HUES6 (cell line): ENCODE measurements at regions not wholly inside any gene's neighbourhood (a gene's known extent, or its start where the extent isn't known, plus 50 kb on each side); places are given as distances from the start of the nearest gene placed in this dataset.

ENCODE experiments used
- H3K27ac ChIP-seq: 2 replicates; pipeline ENCODE4 v1.7.0; 2013; ENCODE audit warnings: low read depth, mild to moderate bottlenecking, low read length, inconsistent platforms
- H3K27me3 ChIP-seq: 2 replicates; pipeline ENCODE4 v1.6.1; 2013; ENCODE audit warnings: low read length; ENCODE audit not compliant: control insufficient read depth, insufficient read depth
- H3K36me3 ChIP-seq: 2 replicates; pipeline ENCODE4 v1.6.1; 2013; ENCODE audit warnings: low read length; ENCODE audit not compliant: control insufficient read depth, insufficient read depth
- H3K4me1 ChIP-seq: 2 replicates; pipeline ENCODE4 v1.6.1; 2013; ENCODE audit warnings: low read length; ENCODE audit not compliant: control insufficient read depth, insufficient read depth
- H3K4me3 ChIP-seq: 2 replicates; pipeline ENCODE4 v1.5.1; 2013; ENCODE audit warnings: low read depth, low read length
- H3K9ac ChIP-seq: one replicate; pipeline ENCODE4 v1.6.1; 2013; ENCODE audit warnings: mild to moderate bottlenecking, low read length
- H3K9me3 ChIP-seq: 2 replicates; pipeline ENCODE4 v1.6.1; 2013; ENCODE audit warnings: low read depth, low read length; ENCODE audit not compliant: control insufficient read depth, insufficient read depth

GRCh38 chr1:56057466-56058405 is 521.6 kb downstream of the PLPP3 start:
- Histone ChIP-seq H3K27ac (no peak overlapping the region), H3K4me1 (no peaks in the 10 kb centered on the region), H3K36me3 (no peaks in the 10 kb centered on the region), H3K9ac (no peak overlapping the region), H3K9me3 (no peaks in the 10 kb centered on the region), H3K4me3 (no peak overlapping the region), H3K27me3 (no peaks in the 10 kb centered on the region)

GRCh38 chr1:56056438-56057287 is 522.7 kb downstream of the PLPP3 start:
- Histone ChIP-seq H3K4me1 (no peaks in the 10 kb centered on the region), H3K9ac (no peak overlapping the region), H3K4me3 (no peak overlapping the region), H3K27ac (no peak overlapping the region), H3K27me3 (no peaks in the 10 kb centered on the region), H3K36me3 (no peaks in the 10 kb centered on the region), H3K9me3 (no peaks in the 10 kb centered on the region)

- H3K9me3 ChIP-seq = no peaks in the 10 kb centered on the region
- H3K36me3 ChIP-seq = no peaks in the 10 kb centered on the region
- H3K27me3 ChIP-seq = no peaks in the 10 kb centered on the region
- no peak overlapping the region for H3K9ac ChIP-seq
- no peak overlapping the region for H3K27ac ChIP-seq
- H3K4me1 ChIP-seq = no peaks in the 10 kb centered on the region
- H3K4me3 ChIP-seq = no peak overlapping the region
These were observed 524.4 kb downstream of the PLPP3 start for GRCh38 chr1:56054959-56055358.

GRCh38 chr1:56052041-56052440 is 527.3 kb downstream of the PLPP3 start:
- H3K9me3 ChIP-seq = no peaks in the 10 kb centered on the region
- H3K36me3 ChIP-seq = no peaks in the 10 kb centered on the region
- H3K27me3 ChIP-seq = no peaks in the 10 kb centered on the region
- H3K4me3 ChIP-seq = no peak overlapping the region
- no peak overlapping the region for H3K27ac ChIP-seq
- H3K4me1 ChIP-seq = no peaks in the 10 kb centered on the region
- no peak overlapping the region for H3K9ac ChIP-seq

- no peak overlapping the region for H3K4me3 ChIP-seq
- H3K36me3 ChIP-seq = no peaks in the 10 kb centered on the region
- no peak overlapping the region for H3K27ac ChIP-seq
- no peaks in the 10 kb centered on the region for H3K27me3 ChIP-seq
- H3K9ac ChIP-seq = no peak overlapping the region
- H3K9me3 ChIP-seq = no peaks in the 10 kb centered on the region
- no peaks in the 10 kb centered on the region for H3K4me1 ChIP-seq
These were observed 528.5 kb downstream of the PLPP3 start for GRCh38 chr1:56050911-56051310.

GRCh38 chr1:56045477-56045876 is 533.9 kb downstream of the PLPP3 start:
- Histone ChIP-seq H3K4me3 (no peak overlapping the region), H3K36me3 (no peaks in the 10 kb centered on the region), H3K27ac (no peak overlapping the region), H3K9ac (no peak overlapping the region), H3K27me3 (no peaks in the 10 kb centered on the region), H3K9me3 (no peaks in the 10 kb centered on the region), H3K4me1 (no peaks in the 10 kb centered on the region)

- Histone ChIP-seq H3K36me3 (no peaks in the 10 kb centered on the region), H3K27ac (no peak overlapping the region), H3K4me3 (no peak overlapping the region)
These were observed 534.3 kb downstream of the PLPP3 start for GRCh38 chr1:56045062-56045461.

GRCh38 chr1:56036479-56036878 is 542.9 kb downstream of the PLPP3 start:
- Histone ChIP-seq H3K36me3 (no peaks in the 10 kb centered on the region), H3K27me3 (no peaks in the 10 kb centered on the region), H3K4me1 (no peaks in the 10 kb centered on the region), H3K9me3 (no peaks in the 10 kb centered on the region), H3K4me3 (no peak overlapping the region), H3K9ac (no peak overlapping the region), H3K27ac (no peak overlapping the region)

More at GRCh38 chr1:56045062-56045461, 534.3 kb downstream of the PLPP3 start:
- no peak overlapping the region for H3K9ac ChIP-seq
- no peaks in the 10 kb centered on the region for H3K27me3 ChIP-seq
- no peaks in the 10 kb centered on the region for H3K9me3 ChIP-seq
- no peaks in the 10 kb centered on the region for H3K4me1 ChIP-seq

GRCh38 chr1:56034847-56035481 is 544.4 kb downstream of the PLPP3 start:
- no peak overlapping the region for H3K27ac ChIP-seq
- no peaks in the 10 kb centered on the region for H3K9me3 ChIP-seq
- H3K4me1 ChIP-seq = no peaks in the 10 kb centered on the region
- H3K27me3 ChIP-seq = no peaks in the 10 kb centered on the region
- H3K9ac ChIP-seq = no peak overlapping the region
- no peak overlapping the region for H3K4me3 ChIP-seq
- H3K36me3 ChIP-seq = no peaks in the 10 kb centered on the region

GRCh38 chr1:56034222-56034621 is 545.1 kb downstream of the PLPP3 start:
- H3K4me1 ChIP-seq = no peaks in the 10 kb centered on the region
- no peak overlapping the region for H3K4me3 ChIP-seq
- no peak overlapping the region for H3K9ac ChIP-seq
- H3K36me3 ChIP-seq = no peaks in the 10 kb centered on the region
- H3K27ac ChIP-seq = no peak overlapping the region
- no peaks in the 10 kb centered on the region for H3K27me3 ChIP-seq
- no peaks in the 10 kb centered on the region for H3K9me3 ChIP-seq
